ENCODE measurements at regions not wholly inside any gene's neighbourhood (a gene's known extent, or its start where the extent isn't known, plus 50 kb on each side); places are given as distances from the start of the nearest gene placed in this dataset.

GRCh38 chr6:40738551-40739193 is 151.5 kb upstream of the LRFN2 start:
- DNase-seq (ENCODE audit: low read depth, low spot score), result peak; percentile 20
- Histone ChIP-seq H3K36me3 (ENCODE audit: insufficient read depth, low read length) (no peaks in the 10 kb centered on the region), H3K9me3 (ENCODE audit: low read depth, low read length) (no peaks in the 10 kb centered on the region), H3K4me3 (peak overlapping the region; percentile 69), H3K27ac (peak overlapping the region; percentile 55; the same call in 1 of the 2 replicates), H3K9ac (ENCODE audit: insufficient read length) (no peak overlapping the region)
- TF ChIP-seq FOXP2 (optimal IDR thresholded peaks at IDR 0.05; ENCODE audit: control extremely low read depth, extremely low read length, insufficient read depth) (peak; percentile 48), EZH2 (IDR thresholded peaks at IDR 0.05) (no peak), POLR2AphosphoS5 (IDR thresholded peaks at IDR 0.05; ENCODE audit: borderline replicate concordance, low read depth, low read length) (no peak)

GRCh38 chr6:40735521-40735920 is 148.4 kb upstream of the LRFN2 start:
- no peak overlapping the region for H3K4me3 ChIP-seq
- no peaks in the 10 kb centered on the region for H3K36me3 ChIP-seq (ENCODE audit: insufficient read depth, low read length)
- DNase-seq (ENCODE audit: low read depth, low spot score), result no peak
- no peak overlapping the region for H3K27ac ChIP-seq
- no peak for TF ChIP-seq FOXP2 (optimal IDR thresholded peaks at IDR 0.05; ENCODE audit: control extremely low read depth, extremely low read length, insufficient read depth)
- no peak for TF ChIP-seq POLR2AphosphoS5 (IDR thresholded peaks at IDR 0.05; ENCODE audit: borderline replicate concordance, low read depth, low read length)
- no peak for TF ChIP-seq EZH2 (IDR thresholded peaks at IDR 0.05)
- no peaks in the 10 kb centered on the region for H3K9me3 ChIP-seq (ENCODE audit: low read depth, low read length)
- H3K9ac ChIP-seq (ENCODE audit: insufficient read length), result no peak overlapping the region

GRCh38 chr6:40735121-40735520 is 148.0 kb upstream of the LRFN2 start:
- Histone ChIP-seq H3K4me3 (no peak overlapping the region), H3K9me3 (ENCODE audit: low read depth, low read length) (no peaks in the 10 kb centered on the region), H3K36me3 (ENCODE audit: insufficient read depth, low read length) (no peaks in the 10 kb centered on the region), H3K9ac (ENCODE audit: insufficient read length) (no peak overlapping the region), H3K27ac (no peak overlapping the region)
- no peak for DNase-seq (ENCODE audit: low read depth, low spot score)
- TF ChIP-seq POLR2AphosphoS5 (IDR thresholded peaks at IDR 0.05; ENCODE audit: borderline replicate concordance, low read depth, low read length), result no peak
- TF ChIP-seq FOXP2 (optimal IDR thresholded peaks at IDR 0.05; ENCODE audit: control extremely low read depth, extremely low read length, insufficient read depth), result no peak
- no peak for TF ChIP-seq EZH2 (IDR thresholded peaks at IDR 0.05)

GRCh38 chr6:40734607-40735006 is 147.4 kb upstream of the LRFN2 start:
- Histone ChIP-seq H3K27ac (no peak overlapping the region), H3K36me3 (ENCODE audit: insufficient read depth, low read length) (no peaks in the 10 kb centered on the region), H3K4me3 (no peak overlapping the region), H3K9me3 (ENCODE audit: low read depth, low read length) (no peaks in the 10 kb centered on the region), H3K9ac (ENCODE audit: insufficient read length) (no peak overlapping the region)
- no peak for DNase-seq (ENCODE audit: low read depth, low spot score)
- TF ChIP-seq POLR2AphosphoS5 (IDR thresholded peaks at IDR 0.05; ENCODE audit: borderline replicate concordance, low read depth, low read length), result no peak
- TF ChIP-seq EZH2 (IDR thresholded peaks at IDR 0.05), result no peak
- TF ChIP-seq FOXP2 (optimal IDR thresholded peaks at IDR 0.05; ENCODE audit: control extremely low read depth, extremely low read length, insufficient read depth), result no peak

- no peak for TF ChIP-seq FOXP2 (optimal IDR thresholded peaks at IDR 0.05; ENCODE audit: control extremely low read depth, extremely low read length, insufficient read depth)
- Histone ChIP-seq H3K9ac (ENCODE audit: insufficient read length) (no peak overlapping the region), H3K36me3 (ENCODE audit: insufficient read depth, low read length) (no peaks in the 10 kb centered on the region), H3K27ac (no peak overlapping the region), H3K9me3 (ENCODE audit: low read depth, low read length) (no peaks in the 10 kb centered on the region), H3K4me3 (no peak overlapping the region)
- no peak for DNase-seq (ENCODE audit: low read depth, low spot score)
Measured at GRCh38 chr6:40733770-40734396, 146.7 kb upstream of the LRFN2 start.

- no peak overlapping the region for H3K9ac ChIP-seq (ENCODE audit: insufficient read length)
- DNase-seq (ENCODE audit: low read depth, low spot score), result no peak
- H3K36me3 ChIP-seq (ENCODE audit: insufficient read depth, low read length), result no peaks in the 10 kb centered on the region
- no peaks in the 10 kb centered on the region for H3K9me3 ChIP-seq (ENCODE audit: low read depth, low read length)
- no peak overlapping the region for H3K4me3 ChIP-seq
- no peak for TF ChIP-seq POLR2AphosphoS5 (IDR thresholded peaks at IDR 0.05; ENCODE audit: borderline replicate concordance, low read depth, low read length)
- TF ChIP-seq EZH2 (IDR thresholded peaks at IDR 0.05), result no peak
- TF ChIP-seq FOXP2 (optimal IDR thresholded peaks at IDR 0.05; ENCODE audit: control extremely low read depth, extremely low read length, insufficient read depth), result no peak
- no peak overlapping the region for H3K27ac ChIP-seq
Measured at GRCh38 chr6:40733290-40733689, 146.1 kb upstream of the LRFN2 start.

GRCh38 chr6:40732878-40733277 is 145.7 kb upstream of the LRFN2 start:
- no peaks in the 10 kb centered on the region for H3K36me3 ChIP-seq (ENCODE audit: insufficient read depth, low read length)
- no peak overlapping the region for H3K27ac ChIP-seq
- no peak for TF ChIP-seq EZH2 (IDR thresholded peaks at IDR 0.05)
- TF ChIP-seq FOXP2 (optimal IDR thresholded peaks at IDR 0.05; ENCODE audit: control extremely low read depth, extremely low read length, insufficient read depth), result no peak
- TF ChIP-seq POLR2AphosphoS5 (IDR thresholded peaks at IDR 0.05; ENCODE audit: borderline replicate concordance, low read depth, low read length), result no peak
- DNase-seq (ENCODE audit: low read depth, low spot score), result no peak
- no peak overlapping the region for H3K9ac ChIP-seq (ENCODE audit: insufficient read length)
- no peaks in the 10 kb centered on the region for H3K9me3 ChIP-seq (ENCODE audit: low read depth, low read length)
- H3K4me3 ChIP-seq, result no peak overlapping the region

GRCh38 chr6:40728643-40729042 is 141.5 kb upstream of the LRFN2 start:
- Histone ChIP-seq H3K9me3 (ENCODE audit: low read depth, low read length) (no peaks in the 10 kb centered on the region), H3K9ac (ENCODE audit: insufficient read length) (no peak overlapping the region), H3K4me3 (no peak overlapping the region), H3K36me3 (ENCODE audit: insufficient read depth, low read length) (no peaks in the 10 kb centered on the region), H3K27ac (no peak overlapping the region)
- DNase-seq (ENCODE audit: low read depth, low spot score), result no peak
- TF ChIP-seq FOXP2 (optimal IDR thresholded peaks at IDR 0.05; ENCODE audit: control extremely low read depth, extremely low read length, insufficient read depth) (no peak), EZH2 (IDR thresholded peaks at IDR 0.05) (no peak), POLR2AphosphoS5 (IDR thresholded peaks at IDR 0.05; ENCODE audit: borderline replicate concordance, low read depth, low read length) (no peak)

Data from SK-N-MC (cell line).